ENCODE measurements at regions not wholly inside any gene's neighbourhood (a gene's known extent, or its start where the extent isn't known, plus 50 kb on each side); places are given as distances from the start of the nearest gene placed in this dataset.
"Not testable (repeated sequence)": the region's sequence is repeated elsewhere in the genome, so short reads cannot be mapped to it uniquely, and the experiment has no call there.

GRCh38 chr4:128758314-128758922, 51.1 kb upstream of the JADE1 start:
- no peak for DNase-seq

GRCh38 chr4:128757712-128758111, 51.8 kb upstream of the JADE1 start:
- DNase-seq, result peak; percentile 22

GRCh38 chr4:128751354-128751753, 58.1 kb upstream of the JADE1 start:
- no peak for DNase-seq

GRCh38 chr4:128741748-128742147, 67.8 kb upstream of the JADE1 start:
- DNase-seq, result not testable (repeated sequence)

- no peak for DNase-seq
Observed at GRCh38 chr4:128737098-128737513, 72.4 kb upstream of the JADE1 start.

- no peak for DNase-seq
Observed at GRCh38 chr4:128735714-128736113, 73.8 kb upstream of the JADE1 start.

GRCh38 chr4:128728190-128728589, 81.3 kb upstream of the JADE1 start:
- DNase-seq, result no peak

GRCh38 chr4:128727658-128728057, 81.8 kb upstream of the JADE1 start:
- DNase-seq, result no peak

- DNase-seq, result no peak
Observed at GRCh38 chr4:128725405-128726055, 84.0 kb upstream of the JADE1 start.

- no peak for DNase-seq
Observed at GRCh38 chr4:128722911-128723310, 86.6 kb upstream of the JADE1 start.

GRCh38 chr4:128721896-128722295, 87.6 kb upstream of the JADE1 start:
- DNase-seq, result no peak

- no peak for DNase-seq
Observed at GRCh38 chr4:128720270-128720669, 89.2 kb upstream of the JADE1 start.

GRCh38 chr4:128718768-128719167, 90.7 kb upstream of the JADE1 start:
- no peak for DNase-seq

GRCh38 chr4:128716338-128716737, 93.2 kb upstream of the JADE1 start:
- DNase-seq, result peak; percentile 64

- DNase-seq, result no peak
Observed at GRCh38 chr4:128715616-128716015, 93.9 kb upstream of the JADE1 start.

- no peak for DNase-seq
Observed at GRCh38 chr4:128711361-128711760, 98.1 kb upstream of the JADE1 start.

- DNase-seq, result no peak
Observed at GRCh38 chr4:128709268-128709667, 100.2 kb upstream of the JADE1 start.

- DNase-seq, result no peak
Observed at GRCh38 chr4:128707864-128708263, 101.6 kb upstream of the JADE1 start.

GRCh38 chr4:128703948-128704347, 105.6 kb upstream of the JADE1 start:
- DNase-seq, result no peak

- DNase-seq, result no peak
Observed at GRCh38 chr4:128700659-128701350, 108.7 kb upstream of the JADE1 start.

GRCh38 chr4:128698386-128698785, 111.1 kb upstream of the JADE1 start:
- DNase-seq, result no peak

GRCh38 chr4:128697323-128697722, 112.2 kb upstream of the JADE1 start:
- no peak for DNase-seq

GRCh38 chr4:128690011-128690410, 119.5 kb upstream of the JADE1 start:
- no peak for DNase-seq

- no peak for DNase-seq
Observed at GRCh38 chr4:128688846-128689437, 120.6 kb upstream of the JADE1 start.

All from hindlimb muscle (tissue), 1 donor.